DOHH2 (cell line): ENCODE measurements at regions not wholly inside any gene's neighbourhood (a gene's known extent, or its start where the extent isn't known, plus 50 kb on each side); places are given as distances from the start of the nearest gene placed in this dataset.

ENCODE experiments used
- H3F3A ChIP-seq: fragments of 200-600 bp; sonication (generic), shearing (Covaris generic); 2 replicates; pipeline ENCODE4 v1.6.0; 2016; ENCODE audit warnings: antibody characterized with exemption, mild to moderate bottlenecking; ENCODE audit not compliant: control insufficient read depth, insufficient read depth
- H3K27ac ChIP-seq: fragments of 200-600 bp; sonication (generic); 2 replicates; pipeline ENCODE4 v1.5.1; 2014; ENCODE audit warnings: low read depth, mild to moderate bottlenecking, low read length, moderate library complexity
- H3K27me3 ChIP-seq: fragments of 200-600 bp; sonication (generic); 2 replicates; pipeline ENCODE4 v1.6.1; 2014; ENCODE audit warnings: mild to moderate bottlenecking, low read length, mixed read lengths; ENCODE audit not compliant: control insufficient read depth
- H3K36me3 ChIP-seq: fragments of 200-600 bp; sonication (generic); 2 replicates; pipeline ENCODE4 v1.6.1; 2014; ENCODE audit warnings: mild to moderate bottlenecking, low read length, moderate library complexity, mixed read lengths; ENCODE audit not compliant: control insufficient read depth
- H3K4me1 ChIP-seq: fragments of 200-600 bp; sonication (generic); 2 replicates; pipeline ENCODE4 v1.6.1; 2014; ENCODE audit warnings: mild to moderate bottlenecking, low read length, mixed read lengths; ENCODE audit not compliant: control insufficient read depth
- H3K4me2 ChIP-seq: fragments of 200-600 bp; sonication (generic); 2 replicates; pipeline ENCODE4 v1.6.0; 2014; ENCODE audit warnings: mild to moderate bottlenecking, low read length, moderate library complexity
- H3K4me3 ChIP-seq: fragments of 200-600 bp; sonication (generic); 2 replicates; pipeline ENCODE4 v1.5.1; 2014; ENCODE audit warnings: mild to moderate bottlenecking, low read length, mixed read lengths
- H3K79me2 ChIP-seq: fragments of 200-600 bp; sonication (generic); 2 replicates; pipeline ENCODE4 v1.6.1; 2014; ENCODE audit warnings: mild to moderate bottlenecking, low read length, mixed read lengths; ENCODE audit not compliant: control insufficient read depth
- H3K9me2 ChIP-seq: fragments of 200-600 bp; sonication (generic); replicated peaks from 2 replicates; pipeline ENCODE4 v1.6.1; 2014; ENCODE audit warnings: mild to moderate bottlenecking, low read length, mixed read lengths; ENCODE audit not compliant: control insufficient read depth
- H3K9me3 ChIP-seq: fragments of 200-600 bp; sonication (generic); 2 replicates; pipeline ENCODE4 v1.6.1; 2014; ENCODE audit warnings: antibody characterized with exemption, low read length, mixed read lengths; ENCODE audit not compliant: control insufficient read depth, insufficient read depth
- H4K20me1 ChIP-seq: fragments of 200-600 bp; sonication (generic); 2 replicates; pipeline ENCODE4 v1.6.0; 2014; ENCODE audit warnings: low read depth, mild to moderate bottlenecking, antibody characterized with exemption, low read length, moderate library complexity; ENCODE audit not compliant: control insufficient read depth, insufficient read depth
- EZH2phosphoT487 ChIP-seq: fragments of 200-600 bp; sonication (generic); IDR thresholded peaks from 2 replicates; pipeline ENCODE4 v1.6.1; 2017; ENCODE audit warnings: borderline replicate concordance, mild to moderate bottlenecking, antibody characterized with exemption, low read length, moderate library complexity, mixed read lengths
- TF ChIP-seq, protein P1 (sequence below): fragments of 200-600 bp; sonication (generic); IDR thresholded peaks from one replicate; pipeline ENCODE4 v1.5.1; 2014; ENCODE audit warnings: antibody characterized with exemption, mild to moderate bottlenecking, low read depth, low read length; ENCODE audit not compliant: poor library complexity, severe bottlenecking

DNA sequence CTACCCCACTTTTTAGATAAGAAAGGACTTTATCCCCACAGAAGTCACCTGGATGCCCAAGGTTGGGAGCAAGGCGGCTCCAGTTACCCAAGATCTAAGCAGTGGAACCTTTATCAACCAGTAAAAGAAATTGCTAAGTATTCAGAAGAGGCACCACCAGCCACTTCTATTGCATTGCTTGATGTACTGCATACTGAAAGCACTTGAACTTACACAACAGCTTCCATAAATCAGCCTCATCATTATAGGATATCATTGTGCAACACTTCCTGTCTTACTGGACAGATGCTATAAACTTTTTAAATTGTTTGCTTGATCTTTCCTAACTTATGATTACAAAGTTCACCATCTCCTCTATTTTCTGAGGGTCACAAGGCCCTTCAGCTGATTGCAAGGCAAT lies 642.7 kb upstream of the CXADR start:
- Histone ChIP-seq H3K9me3 (no peaks in the 10 kb centered on the region), H3K4me2 (no peak overlapping the region), H3K4me3 (no peak overlapping the region), H3K9me2 (no peaks in the 10 kb centered on the region), H3K36me3 (no peaks in the 10 kb centered on the region), H3F3A (no peaks in the 10 kb centered on the region), H3K27ac (no peak overlapping the region), H3K4me1 (no peaks in the 10 kb centered on the region), H4K20me1 (no peaks in the 10 kb centered on the region), H3K79me2 (no peaks in the 10 kb centered on the region), H3K27me3 (no peaks in the 10 kb centered on the region)
- TF ChIP-seq, protein P1, sequence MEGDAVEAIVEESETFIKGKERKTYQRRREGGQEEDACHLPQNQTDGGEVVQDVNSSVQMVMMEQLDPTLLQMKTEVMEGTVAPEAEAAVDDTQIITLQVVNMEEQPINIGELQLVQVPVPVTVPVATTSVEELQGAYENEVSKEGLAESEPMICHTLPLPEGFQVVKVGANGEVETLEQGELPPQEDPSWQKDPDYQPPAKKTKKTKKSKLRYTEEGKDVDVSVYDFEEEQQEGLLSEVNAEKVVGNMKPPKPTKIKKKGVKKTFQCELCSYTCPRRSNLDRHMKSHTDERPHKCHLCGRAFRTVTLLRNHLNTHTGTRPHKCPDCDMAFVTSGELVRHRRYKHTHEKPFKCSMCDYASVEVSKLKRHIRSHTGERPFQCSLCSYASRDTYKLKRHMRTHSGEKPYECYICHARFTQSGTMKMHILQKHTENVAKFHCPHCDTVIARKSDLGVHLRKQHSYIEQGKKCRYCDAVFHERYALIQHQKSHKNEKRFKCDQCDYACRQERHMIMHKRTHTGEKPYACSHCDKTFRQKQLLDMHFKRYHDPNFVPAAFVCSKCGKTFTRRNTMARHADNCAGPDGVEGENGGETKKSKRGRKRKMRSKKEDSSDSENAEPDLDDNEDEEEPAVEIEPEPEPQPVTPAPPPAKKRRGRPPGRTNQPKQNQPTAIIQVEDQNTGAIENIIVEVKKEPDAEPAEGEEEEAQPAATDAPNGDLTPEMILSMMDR, result no peak
- TF ChIP-seq EZH2phosphoT487, result no peak

DNA sequence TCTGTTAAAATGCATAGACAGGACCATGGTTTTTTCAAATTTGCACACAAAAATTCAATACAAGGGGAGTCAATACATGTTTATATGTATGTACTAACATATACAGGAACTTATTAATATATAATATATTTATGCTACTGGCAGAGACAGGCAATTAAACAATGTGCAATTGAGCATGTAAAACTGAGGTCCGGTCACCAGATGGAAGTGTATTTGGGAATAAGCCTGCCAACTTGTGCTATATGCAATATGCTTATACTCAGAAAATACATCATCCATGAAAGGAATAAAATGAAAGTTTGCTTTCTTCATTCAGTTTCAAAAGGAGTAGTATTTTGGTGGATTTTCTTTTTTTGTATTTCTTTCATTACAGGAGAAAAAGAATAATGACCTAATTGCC lies 640.2 kb upstream of the CXADR start:
- TF ChIP-seq EZH2phosphoT487, result no peak
- TF ChIP-seq, protein P1, result no peak
- H4K20me1 ChIP-seq, result no peaks in the 10 kb centered on the region
- no peaks in the 10 kb centered on the region for H3K4me1 ChIP-seq
- no peaks in the 10 kb centered on the region for H3K9me2 ChIP-seq
- H3K4me2 ChIP-seq, result no peak overlapping the region
- no peaks in the 10 kb centered on the region for H3K79me2 ChIP-seq
- H3K36me3 ChIP-seq, result no peaks in the 10 kb centered on the region
- no peak overlapping the region for H3K4me3 ChIP-seq
- H3F3A ChIP-seq, result no peaks in the 10 kb centered on the region
- no peaks in the 10 kb centered on the region for H3K9me3 ChIP-seq
- no peaks in the 10 kb centered on the region for H3K27me3 ChIP-seq
- no peak overlapping the region for H3K27ac ChIP-seq

DNA sequence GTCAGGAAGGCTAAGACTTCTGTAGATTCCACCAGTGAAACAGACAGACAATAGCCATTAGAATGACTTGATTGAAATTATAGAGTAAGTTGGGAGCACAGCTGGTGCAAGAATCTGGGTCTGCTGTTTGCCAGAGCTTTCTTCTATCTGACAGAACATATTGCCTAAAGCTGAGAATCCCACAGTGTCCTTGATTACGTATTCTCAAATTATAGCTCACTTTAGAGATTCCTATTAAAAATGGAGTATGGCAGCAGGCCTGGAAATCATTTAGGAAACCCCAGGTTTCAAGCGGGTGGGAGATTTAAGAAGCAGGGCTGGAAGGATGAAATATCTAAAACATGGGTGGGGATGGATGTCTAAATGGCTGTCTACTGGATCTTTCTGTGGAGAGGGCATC lies 639.7 kb upstream of the CXADR start:
- H3K9me2 ChIP-seq, result no peaks in the 10 kb centered on the region
- H3K36me3 ChIP-seq, result no peaks in the 10 kb centered on the region
- H3K9me3 ChIP-seq, result no peaks in the 10 kb centered on the region
- no peaks in the 10 kb centered on the region for H3K4me1 ChIP-seq
- H3K27me3 ChIP-seq, result no peaks in the 10 kb centered on the region
- H3K4me2 ChIP-seq, result no peak overlapping the region
- no peaks in the 10 kb centered on the region for H4K20me1 ChIP-seq
- H3K79me2 ChIP-seq, result no peaks in the 10 kb centered on the region
- TF ChIP-seq, protein P1, result no peak
- no peak for TF ChIP-seq EZH2phosphoT487
- H3F3A ChIP-seq, result no peaks in the 10 kb centered on the region
- H3K27ac ChIP-seq, result no peak overlapping the region
- H3K4me3 ChIP-seq, result no peak overlapping the region

DNA sequence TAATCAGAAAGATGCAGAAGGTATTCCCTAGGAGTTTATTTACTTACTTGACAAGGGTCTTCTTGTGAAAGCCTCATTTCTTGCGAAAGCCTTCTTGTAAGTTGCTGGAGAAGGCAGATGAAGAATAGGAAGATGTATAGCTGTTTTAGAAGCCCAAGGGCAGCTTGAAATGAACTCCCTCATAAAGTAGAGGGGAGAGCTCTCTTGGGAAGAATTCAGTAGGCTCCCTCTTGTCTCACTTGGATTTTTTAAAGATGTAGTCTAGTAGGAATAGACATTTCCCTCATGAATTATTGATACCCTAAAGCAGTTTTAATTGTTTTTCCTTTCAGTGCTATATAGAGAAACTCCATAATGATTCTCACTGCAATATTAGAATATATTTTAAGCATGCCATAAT lies 639.2 kb upstream of the CXADR start:
- Histone ChIP-seq H4K20me1 (no peaks in the 10 kb centered on the region), H3K27me3 (no peaks in the 10 kb centered on the region), H3K4me3 (no peak overlapping the region), H3K36me3 (no peaks in the 10 kb centered on the region), H3F3A (no peaks in the 10 kb centered on the region), H3K4me1 (no peaks in the 10 kb centered on the region), H3K79me2 (no peaks in the 10 kb centered on the region), H3K9me2 (no peaks in the 10 kb centered on the region), H3K27ac (no peak overlapping the region), H3K4me2 (no peak overlapping the region), H3K9me3 (no peaks in the 10 kb centered on the region)
- no peak for TF ChIP-seq EZH2phosphoT487
- TF ChIP-seq, protein P1, result no peak
